SH-SY5Y (cell line): ENCODE measurements at regions not wholly inside any gene's neighbourhood (a gene's known extent, or its start where the extent isn't known, plus 50 kb on each side); places are given as distances from the start of the nearest gene placed in this dataset.

Experiments used
- GATA2 ChIP-seq: IDR thresholded peaks from 2 replicates; pipeline ENCODE4 v1.6.1; 2011; ENCODE audit warnings: mild to moderate bottlenecking, low read depth, low read length
- GATA3 ChIP-seq: IDR thresholded peaks from 2 replicates; pipeline ENCODE4 v1.6.1; 2011; ENCODE audit warnings: low read depth, mild to moderate bottlenecking, low read length, moderate library complexity

DNA sequence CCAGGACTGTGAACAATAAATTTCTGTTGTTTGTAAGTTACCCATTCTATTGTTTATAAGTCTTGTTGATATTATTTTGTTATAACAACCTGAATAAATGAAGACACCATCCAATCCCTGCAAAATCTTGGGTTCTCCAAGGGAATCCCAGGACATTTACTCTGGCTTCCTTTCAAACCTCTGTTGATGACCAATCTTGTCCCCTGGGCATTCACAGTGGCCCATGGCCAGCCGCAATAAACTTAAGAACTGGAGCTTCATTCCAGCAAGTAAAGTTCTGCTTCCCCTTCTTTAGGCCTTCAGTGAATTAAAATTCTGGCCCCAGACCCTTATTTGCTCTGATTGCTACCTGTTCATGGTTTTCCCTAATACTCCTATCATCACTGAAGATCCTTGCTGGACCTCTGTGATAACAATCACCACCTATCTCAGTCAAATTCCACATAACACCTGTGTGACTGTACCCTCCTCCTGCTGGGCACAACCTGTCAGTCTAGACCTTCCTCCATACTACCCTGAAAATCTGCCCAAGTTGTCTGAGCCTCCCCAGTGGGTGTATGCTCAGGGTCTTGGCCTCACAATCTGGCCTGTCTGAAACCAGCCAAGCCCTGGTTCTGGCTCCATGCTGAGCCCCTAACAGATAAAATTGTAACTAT lies 153.1 kb downstream of the SEMA6D start:
- no peak for TF ChIP-seq GATA2
- no peak for TF ChIP-seq GATA3

DNA sequence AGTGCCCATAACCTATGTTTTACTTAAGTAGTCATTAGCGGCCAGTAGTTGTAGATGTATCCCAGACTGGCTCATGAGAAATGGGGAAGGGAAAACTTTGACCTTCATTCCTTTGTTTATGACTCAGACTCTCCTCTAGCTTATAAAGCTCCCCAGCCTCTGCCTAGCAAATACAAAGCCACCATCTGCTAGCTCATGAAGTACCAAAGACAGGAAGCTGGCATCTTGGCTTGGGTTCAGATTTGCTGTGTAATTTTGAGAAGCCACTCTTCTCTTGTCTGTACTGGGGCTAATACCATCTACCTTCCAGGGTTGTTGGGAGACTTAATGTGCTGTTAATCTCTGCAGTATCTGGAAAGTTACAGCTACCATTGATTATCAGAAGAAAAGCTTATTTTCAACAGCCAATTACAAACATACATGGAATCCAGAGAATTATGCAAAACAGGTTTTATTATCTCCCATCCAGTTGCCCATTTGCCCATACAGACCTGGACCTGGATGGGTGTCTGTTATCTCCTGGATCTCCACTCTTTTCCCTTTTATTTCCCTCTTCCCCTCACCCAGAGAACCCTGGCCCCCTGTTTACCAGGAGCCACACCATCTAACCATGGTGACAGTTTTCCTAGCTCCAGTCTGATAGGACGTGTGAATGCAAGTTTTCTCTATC lies 153.8 kb downstream of the SEMA6D start:
- TF ChIP-seq GATA2: peak; percentile 29; the same call in 1 of the 2 replicates
- no peak for TF ChIP-seq GATA3

DNA sequence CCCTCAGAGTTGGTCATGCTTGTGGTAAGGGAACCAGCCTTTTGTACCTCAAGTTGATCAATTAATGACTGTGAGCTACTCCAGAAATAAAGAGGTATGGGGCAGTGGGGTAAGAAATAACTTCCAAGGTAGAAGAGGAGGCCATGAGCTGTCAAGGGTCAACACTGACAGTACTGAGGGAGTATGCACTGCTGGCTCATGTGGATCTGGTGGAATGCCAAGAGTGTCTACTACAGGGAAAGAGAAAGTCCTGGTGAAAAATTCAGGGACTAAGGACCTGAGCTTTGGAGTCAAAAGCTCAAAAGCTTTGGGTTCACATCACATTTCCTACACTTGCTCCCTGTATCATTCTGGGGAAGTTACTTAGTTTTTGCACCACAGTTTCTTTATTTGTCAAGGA lies 154.9 kb downstream of the SEMA6D start:
- no peak for TF ChIP-seq GATA2
- no peak for TF ChIP-seq GATA3

DNA sequence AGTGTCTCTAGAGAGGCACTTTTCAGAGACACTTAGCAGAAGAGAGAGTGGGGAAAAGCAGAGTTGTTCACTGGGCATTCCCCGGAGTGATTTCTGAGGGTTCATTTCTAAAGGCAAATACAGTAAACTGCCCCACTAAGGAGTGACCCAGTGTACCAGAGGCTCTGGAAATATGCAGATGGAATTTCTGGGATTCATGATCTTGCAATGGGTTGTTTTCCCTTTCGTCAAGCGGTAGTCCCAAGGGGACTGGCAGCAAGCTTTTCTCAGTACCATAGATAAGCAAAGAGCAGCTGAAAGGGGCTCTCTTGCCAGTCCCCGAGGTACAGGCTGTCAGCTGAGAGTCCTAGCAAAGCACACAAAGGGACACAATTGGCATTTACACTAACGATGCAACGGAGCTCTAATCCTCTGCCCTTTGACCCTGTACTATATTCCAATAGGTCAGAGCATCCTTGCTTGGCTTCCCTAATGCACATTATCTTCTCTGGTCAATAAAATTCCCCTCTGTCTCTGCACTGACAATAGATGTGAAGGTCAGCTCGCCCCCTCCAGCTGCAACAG lies 155.6 kb downstream of the SEMA6D start:
- TF ChIP-seq GATA2: no peak
- TF ChIP-seq GATA3: no peak

DNA sequence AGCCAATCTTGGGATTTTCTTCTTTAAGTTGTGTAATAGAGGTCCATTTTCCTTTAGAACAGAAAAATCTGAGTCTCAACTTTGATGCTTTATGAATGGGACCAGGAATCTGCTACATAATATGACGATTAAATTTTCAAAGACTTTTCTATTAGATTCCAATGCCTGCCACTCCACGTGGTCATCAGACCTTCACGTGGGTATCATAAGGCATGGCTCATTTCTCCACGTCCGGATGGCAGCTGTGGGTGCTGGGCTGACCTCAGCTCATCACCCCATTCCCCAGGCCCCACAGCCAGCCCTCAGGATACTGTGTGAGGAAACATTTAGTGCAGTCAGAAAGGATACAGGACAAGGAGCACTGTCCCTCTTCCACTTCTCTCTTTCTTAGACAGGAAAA lies 159.7 kb downstream of the SEMA6D start:
- TF ChIP-seq GATA3 (no peak), GATA2 (no peak)

DNA sequence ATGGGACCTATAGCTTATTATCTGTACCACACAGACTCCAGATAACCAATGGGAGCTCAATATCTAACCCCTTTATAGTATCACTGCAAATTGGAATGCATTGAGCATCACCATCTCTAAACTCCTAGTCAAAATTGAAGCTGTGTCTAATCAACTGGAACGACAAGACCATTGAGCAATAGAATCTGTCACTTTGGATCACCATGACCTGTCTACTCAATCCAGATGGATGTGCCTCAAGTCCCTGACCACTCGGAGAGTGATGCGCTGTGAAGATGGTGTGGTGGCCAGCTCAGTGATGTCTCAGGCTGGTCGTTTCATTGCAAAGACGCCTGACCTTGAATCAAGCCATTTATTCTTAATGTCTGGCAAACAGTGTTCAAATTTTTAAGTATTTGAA lies 160.5 kb downstream of the SEMA6D start:
- TF ChIP-seq GATA3 (no peak), GATA2 (no peak)

DNA sequence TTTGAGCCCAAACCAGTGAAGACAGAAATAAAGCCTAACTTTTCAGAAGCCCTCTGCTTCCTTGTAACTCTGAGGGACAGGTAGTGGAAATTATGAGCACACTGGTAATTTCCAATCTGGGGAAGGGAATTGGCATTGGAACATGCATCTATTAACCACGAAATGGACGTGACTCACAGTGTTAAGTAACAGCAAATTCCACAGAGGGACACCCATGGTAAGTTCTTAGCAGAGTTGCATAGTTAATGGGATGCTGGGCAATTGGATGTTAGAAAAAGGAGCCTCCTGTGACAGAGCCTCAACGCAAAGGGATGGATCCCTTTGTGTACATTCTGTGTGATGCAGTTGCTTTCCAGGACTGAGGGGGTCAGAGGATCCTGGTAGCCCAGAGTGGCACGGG lies 168.6 kb downstream of the SEMA6D start:
- TF ChIP-seq GATA3 (no peak), GATA2 (no peak)

DNA sequence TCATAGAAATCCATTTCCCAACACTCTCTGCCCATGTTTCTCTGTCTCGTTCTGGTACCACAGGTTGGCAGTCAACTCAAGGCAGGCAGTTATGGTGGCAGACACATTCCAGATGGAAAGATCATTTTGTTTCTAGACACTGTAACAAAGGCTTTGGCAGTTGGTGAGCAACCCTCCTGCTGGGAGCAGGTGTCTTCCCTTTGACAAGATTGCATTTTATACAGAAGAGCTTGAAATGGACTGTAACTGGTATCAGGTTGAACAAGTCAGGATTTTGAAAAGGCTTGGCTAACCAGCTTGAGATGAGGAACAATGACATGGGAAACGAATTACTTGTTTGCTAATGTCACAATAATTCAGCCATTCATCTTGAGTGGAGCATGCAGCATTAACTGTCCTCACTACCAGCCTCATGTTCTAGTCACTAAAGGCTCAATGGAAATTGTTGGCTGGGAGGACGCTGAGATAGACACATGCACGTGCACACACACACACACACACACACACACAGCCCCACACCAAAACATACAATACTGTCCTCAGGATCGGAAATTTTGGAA lies 170.0 kb downstream of the SEMA6D start:
- no peak for TF ChIP-seq GATA2
- no peak for TF ChIP-seq GATA3

DNA sequence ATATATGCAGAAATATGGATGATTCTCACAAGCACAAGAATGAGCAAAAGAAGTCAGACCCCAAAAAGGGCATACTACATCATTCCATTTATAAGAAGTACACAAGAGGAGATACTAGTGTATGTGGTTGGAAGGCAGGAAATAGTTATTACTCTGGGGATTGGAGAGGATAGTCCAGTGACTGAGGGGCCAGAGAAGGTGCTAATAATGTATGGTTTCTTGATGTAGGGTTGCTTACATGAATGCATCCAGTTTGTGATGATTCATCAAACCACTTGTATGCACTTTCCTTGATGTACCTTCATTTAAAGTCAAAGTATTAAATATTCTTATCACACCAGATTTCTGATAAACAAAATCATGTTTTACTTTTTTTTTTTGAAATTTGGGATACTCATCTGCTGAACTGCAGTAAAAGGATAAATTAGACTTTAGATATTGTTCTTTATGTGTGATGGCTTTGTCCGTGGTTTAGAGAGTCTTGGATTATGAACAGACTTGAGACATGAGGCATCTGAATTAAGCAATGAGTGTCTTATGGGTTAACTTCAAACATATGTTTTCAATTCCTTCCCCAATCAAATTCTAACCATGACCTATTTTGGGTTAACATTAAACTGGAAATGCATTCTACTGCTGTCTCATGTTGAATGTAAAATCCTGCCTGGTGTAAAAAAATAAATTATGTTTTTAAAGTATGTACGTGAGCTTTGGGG lies 171.2 kb downstream of the SEMA6D start:
- TF ChIP-seq GATA3 (no peak), GATA2 (no peak)

DNA sequence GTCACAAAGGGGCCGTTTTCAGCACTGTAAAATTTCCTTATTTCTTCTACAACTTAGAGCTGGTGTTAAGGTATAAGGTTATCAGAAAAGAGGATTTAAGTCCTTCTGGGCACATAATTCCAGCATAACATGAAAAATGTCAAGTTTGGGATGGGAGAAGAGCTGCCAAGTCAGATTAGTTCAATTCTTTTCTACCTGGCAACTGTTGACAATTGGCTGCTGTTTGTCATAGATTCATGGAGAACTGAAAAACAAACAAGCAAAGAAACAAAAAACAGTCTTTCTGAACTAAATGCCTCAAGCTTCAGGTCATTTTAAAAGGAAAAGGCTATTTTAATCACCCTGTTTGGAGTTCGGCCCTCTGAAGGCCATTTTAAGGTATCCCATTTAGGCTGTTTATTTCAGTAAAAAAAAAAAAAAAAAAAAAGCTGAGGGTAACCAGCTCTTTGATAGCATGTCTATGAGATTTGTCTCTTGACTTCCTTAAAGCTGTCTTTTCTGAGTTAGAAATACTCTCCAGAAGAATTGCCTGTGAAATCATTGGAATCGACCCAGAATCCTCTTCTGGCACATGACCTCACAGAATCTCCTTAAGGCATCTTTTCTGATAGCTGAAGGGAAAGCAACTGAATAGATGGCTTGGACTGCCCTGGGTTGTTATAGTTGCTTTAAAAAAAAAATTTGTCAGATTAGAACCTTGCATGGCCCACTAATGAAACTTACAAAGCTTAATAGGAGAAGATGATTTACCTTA lies 173.3 kb downstream of the SEMA6D start:
- no peak for TF ChIP-seq GATA2
- no peak for TF ChIP-seq GATA3

DNA sequence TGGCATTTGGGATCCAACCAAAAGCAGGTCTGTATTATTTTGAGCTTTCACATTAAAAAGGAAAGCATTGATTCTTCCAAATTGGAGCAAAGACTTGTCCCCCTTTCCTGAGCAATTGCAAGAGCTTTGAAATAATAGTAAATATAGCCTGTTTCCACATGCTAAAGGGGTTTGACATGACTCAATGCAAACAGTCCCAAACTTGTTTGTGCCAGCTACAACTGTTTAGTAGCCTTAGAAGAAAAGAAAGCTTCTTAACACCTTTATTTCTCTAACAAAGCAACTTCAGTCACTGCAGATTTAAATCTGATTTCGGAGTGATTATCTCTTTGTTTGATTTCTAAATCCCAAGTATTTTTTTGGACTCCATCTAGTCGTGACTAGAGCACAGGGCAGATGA lies 180.2 kb downstream of the SEMA6D start:
- TF ChIP-seq GATA2 (no peak), GATA3 (no peak)

DNA sequence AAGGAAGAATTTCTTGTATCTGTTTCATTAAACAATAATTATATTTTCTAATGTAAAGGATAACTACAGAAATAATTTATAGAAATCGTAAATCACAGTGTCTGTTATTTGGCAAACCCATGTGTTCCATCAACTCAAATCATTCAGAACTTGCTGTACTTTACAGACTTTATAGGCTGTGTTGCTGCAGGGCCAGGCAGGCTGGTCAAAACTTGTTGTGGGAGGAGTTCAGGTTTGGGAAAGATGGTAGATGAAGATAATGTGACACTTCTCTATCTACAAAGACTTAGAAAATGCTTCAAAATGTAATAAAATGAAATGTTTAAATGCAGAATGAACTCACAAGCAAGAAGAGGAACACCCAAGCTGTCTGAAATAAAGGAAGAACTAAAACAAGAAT lies 183.4 kb downstream of the SEMA6D start:
- TF ChIP-seq GATA2: no peak
- TF ChIP-seq GATA3: no peak

DNA sequence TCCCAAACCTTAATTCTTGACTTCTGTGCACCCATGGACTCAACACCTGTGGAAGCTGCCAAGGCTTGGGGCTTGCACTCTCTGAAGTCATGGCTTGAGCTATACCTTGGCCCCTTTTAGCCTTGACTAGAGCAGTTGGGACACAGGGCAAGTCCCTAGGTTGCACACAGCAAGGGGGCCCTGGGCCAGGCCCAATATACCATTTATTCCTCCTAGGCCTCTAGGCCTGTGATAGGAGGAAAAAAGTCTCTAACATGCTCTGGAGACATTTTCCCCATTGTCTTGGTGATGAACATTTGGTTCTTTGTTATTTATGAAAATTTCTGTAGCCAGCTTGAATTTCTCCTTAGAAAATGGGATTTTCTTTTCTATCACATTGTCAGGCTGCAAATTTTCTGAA lies 186.1 kb downstream of the SEMA6D start:
- TF ChIP-seq GATA2 (no peak), GATA3 (no peak)

DNA sequence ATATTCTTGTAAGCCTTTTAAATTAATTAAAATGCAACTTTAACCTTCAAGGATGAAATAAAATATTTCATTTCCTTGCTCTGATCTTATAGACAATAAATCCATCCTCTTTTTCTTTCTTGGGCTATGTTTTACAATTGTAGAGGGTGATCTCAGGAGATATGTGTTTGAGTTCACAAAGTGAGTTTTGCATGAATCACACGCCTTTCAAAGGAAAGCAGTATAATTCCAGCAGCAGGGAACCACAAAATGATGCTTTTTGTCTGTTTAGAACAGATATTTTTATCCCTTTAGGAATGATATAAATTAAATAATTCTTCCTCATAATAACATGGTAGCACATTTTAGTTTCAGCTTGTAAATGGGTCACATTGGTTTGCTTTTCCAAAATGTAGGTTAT lies 191.2 kb downstream of the SEMA6D start:
- TF ChIP-seq GATA3: no peak
- no peak for TF ChIP-seq GATA2
